K562 (cell line): ENCODE measurements at regions not wholly inside any gene's neighbourhood (a gene's known extent, or its start where the extent isn't known, plus 50 kb on each side); places are given as distances from the start of the nearest gene placed in this dataset.

Experiments
- ATAC-seq: fragments of 200-7000 bp; cut with Tn5 transposase; 3 replicates; pipeline ENCODE4 v1.9.1; 2020; ENCODE audit warnings: moderate library complexity
- BruUV-seq: library from RNA; stranded (reverse); fragments of 400-500 nt; replicated peaks from 2 replicates; lab custom pipeline; 2021; lab: Mats Ljungman, UMichigan
- CTCF ChIA-PET: fragments of 300-600 bp; formaldehyde crosslinking; extraction: SDS; loops from one replicate; lab custom pipeline; 2021; ENCODE audit warnings: low intra/inter-chr PET ratio; lab: Yijun Ruan, JAX
- POLR2A ChIA-PET: fragments of 300-600, 350-650 bp; sonication (Branson Sonifier 250); formaldehyde crosslinking; extraction: SDS; loops from one replicate; lab custom pipeline; 2021; ENCODE audit warnings: antibody characterized with exemption, inconsistent platforms; lab: Yijun Ruan, JAX
- DNase-seq, 4 experiments: peaks; one replicate each; pipeline versions ENCODE4 v3.0.0 to v3.0.0-alpha.2; 2011 to 2018; ENCODE audit warnings: low spot score in 3 of 4, mixed read lengths in 3 of 4; ENCODE audit errors: extremely low read depth in 1 of 4
- FAIRE-seq: peaks from 2 replicates; lab custom pipeline; 2011; peaks lifted over from hg19 to GRCh38; lab: Jason Lieb, UNC
- H2AFZ ChIP-seq: 2 replicates; pipeline ENCODE4 v1.6.0; 2011; ENCODE audit warnings: low read depth, low read length, control low read depth, inconsistent platforms
- H3K27ac ChIP-seq: fragments of 200-600 bp; 3 replicates; pipeline ENCODE4 v1.8.0; 2011; ENCODE audit warnings: low read depth, mild to moderate bottlenecking, control low read depth, inconsistent platforms, low read length, moderate library complexity, mixed read lengths; ENCODE audit errors: extremely low read depth
- H3K27me3 ChIP-seq, 2 experiments: fragments of 300-600 bp in 1 of 2; 2 replicates in 1 of 2; 3 replicates in 1 of 2; pipeline versions ENCODE4 v1.6.0 to v1.8.0; 2011; ENCODE audit warnings: inconsistent platforms in 2 of 2, low read length in 2 of 2, mild to moderate bottlenecking in 1 of 2, mixed read lengths in 1 of 2, moderate library complexity in 1 of 2; ENCODE audit not compliant: control insufficient read depth in 2 of 2, insufficient read depth in 2 of 2
- H3K36me3 ChIP-seq: fragments of 300-600 bp; 3 replicates; pipeline ENCODE4 v1.8.0; 2011; ENCODE audit warnings: mild to moderate bottlenecking, low read length, inconsistent platforms; ENCODE audit not compliant: control insufficient read depth, insufficient read depth
- H3K4me1 ChIP-seq, 2 experiments: fragments of 200-600 bp in 1 of 2; replicated peaks in 1 of 2; 2 replicates in 1 of 2; 3 replicates in 1 of 2; pipeline versions ENCODE4 v1.5.1 to v1.8.0; 2011; ENCODE audit warnings: inconsistent platforms in 2 of 2, low read length in 2 of 2, mild to moderate bottlenecking in 1 of 2, mixed read lengths in 1 of 2, moderate library complexity in 1 of 2; ENCODE audit not compliant: control insufficient read depth in 2 of 2, insufficient read depth in 2 of 2
- H3K4me2 ChIP-seq: 2 replicates; pipeline ENCODE4 v1.6.1; 2011; ENCODE audit warnings: low read length, control low read depth, inconsistent platforms, mixed read lengths; ENCODE audit not compliant: insufficient read depth
- H3K4me3 ChIP-seq: fragments of 200-600 bp; sonication (generic), shearing (Covaris generic); 2 replicates; pipeline ENCODE4 v1.5.1; 2016; ENCODE audit warnings: control low read depth, inconsistent platforms
- H3K79me2 ChIP-seq: fragments of 200-600 bp; 3 replicates; pipeline ENCODE4 v1.8.0; 2011; ENCODE audit warnings: low read length, inconsistent platforms; ENCODE audit not compliant: control insufficient read depth, insufficient read depth
- H3K9ac ChIP-seq, 2 experiments: 2 replicates each; pipeline versions ENCODE4 v1.6.0 to v1.6.1; 2011; ENCODE audit warnings: low read depth in 2 of 2, low read length in 2 of 2, control low read depth in 1 of 2, inconsistent platforms in 1 of 2, mild to moderate bottlenecking in 1 of 2, mixed read lengths in 1 of 2; ENCODE audit not compliant: insufficient read depth in 1 of 2
- H3K9me1 ChIP-seq: one replicate; pipeline ENCODE4 v1.6.0; 2011; ENCODE audit warnings: inconsistent platforms, mild to moderate bottlenecking, low read length, moderate library complexity; ENCODE audit not compliant: control insufficient read depth, insufficient read depth
- H3K9me3 ChIP-seq: replicated peaks from 2 replicates; pipeline ENCODE4 v1.5.1; 2011; ENCODE audit warnings: low read depth, low read length, inconsistent platforms; ENCODE audit not compliant: control insufficient read depth, insufficient read depth
- H4K20me1 ChIP-seq: replicated peaks from 2 replicates; pipeline ENCODE4 v1.6.1; 2011; ENCODE audit warnings: low read length, inconsistent platforms, mixed read lengths; ENCODE audit not compliant: control insufficient read depth, insufficient read depth
- BRD4 ChIP-seq: fragments of 200-600 bp; sonication (generic); IDR thresholded peaks from 2 replicates; pipeline ENCODE4 v1.6.1; 2017; ENCODE audit warnings: inconsistent platforms
- CREB3 ChIP-seq: fragments of 450-650 bp; conservative IDR thresholded peaks from 2 replicates; pipeline ENCODE4 v1.6.1; 2016; ENCODE audit warnings: missing genetic modification characterization, low read depth, mild to moderate bottlenecking, missing compliant biosample characterization, moderate library complexity
- HMG20B ChIP-seq: fragments of 250-450 bp; sonication (Bioruptor Pico); IDR thresholded peaks from 2 replicates; pipeline ENCODE4 v1.5.0; 2021; ENCODE audit warnings: mild to moderate bottlenecking
- MAFF ChIP-seq: IDR thresholded peaks from 2 replicates; pipeline ENCODE4 v1.6.1; 2012; ENCODE audit warnings: low read length, improper control_type of control experiment
- MECOM ChIP-seq: fragments of 250-450 bp; sonication (Bioruptor Pico); IDR thresholded peaks from 2 replicates; pipeline ENCODE4 v1.8.0; 2022; ENCODE audit warnings: inconsistent platforms
- MEF2A ChIP-seq: IDR thresholded peaks from 2 replicates; pipeline ENCODE4 v1.6.1; 2011; ENCODE audit warnings: low read depth, mild to moderate bottlenecking, low read length, moderate library complexity; ENCODE audit not compliant: control insufficient read depth
- NKRF ChIP-seq: fragments of 450-650 bp; IDR thresholded peaks from 2 replicates; pipeline ENCODE4 v1.6.1; 2016; ENCODE audit warnings: borderline replicate concordance
- OTX1 ChIP-seq: fragments of 450-650 bp; formaldehyde crosslinking; IDR thresholded peaks from 2 replicates; pipeline ENCODE4 v1.4.0; 2022; ENCODE audit warnings: mild to moderate bottlenecking
- POLR3G ChIP-seq: IDR thresholded peaks from 2 replicates; pipeline ENCODE4 v1.6.1; 2011; ENCODE audit not compliant: insufficient read length, insufficient replicate concordance; ENCODE audit errors: extremely low read depth
- RHOXF2B ChIP-seq: fragments of 250-450 bp; sonication (Bioruptor Pico); conservative IDR thresholded peaks from 2 replicates; pipeline ENCODE4 v1.5.1; 2021
- SNAPC5 ChIP-seq: fragments of 250-450 bp; sonication (Bioruptor Pico); IDR thresholded peaks from 2 replicates; pipeline ENCODE4 v1.8.0; 2021; ENCODE audit warnings: moderate library complexity, mild to moderate bottlenecking, inconsistent platforms
- U2AF1 ChIP-seq: fragments of 200-400 bp; formaldehyde crosslinking; optimal IDR thresholded peaks from 2 replicates; pipeline ENCODE3; 2017; ENCODE audit warnings: mild to moderate bottlenecking, low read depth, low read length, moderate library complexity
- YBX1 ChIP-seq: fragments of 450-650 bp; IDR thresholded peaks from 2 replicates; pipeline ENCODE4 v1.7.1; 2016; ENCODE audit warnings: mild to moderate bottlenecking
- ZC3H11A ChIP-seq: IDR thresholded peaks from 2 replicates; pipeline ENCODE4 v1.6.1; 2012; ENCODE audit warnings: low read depth, low read length, improper control_type of control experiment
- ZC3H8 ChIP-seq: fragments of 450-650 bp; IDR thresholded peaks from 2 replicates; pipeline ENCODE4 v1.6.1; 2017
- ZNF134 ChIP-seq: fragments of 250-450 bp; sonication (Bioruptor Pico); conservative IDR thresholded peaks from 2 replicates; pipeline ENCODE4 v1.4.0; 2020
- ZSCAN32 ChIP-seq: fragments of 450-650 bp; formaldehyde crosslinking; IDR thresholded peaks from 2 replicates; pipeline ENCODE4 v1.4.0; 2020; ENCODE audit warnings: mild to moderate bottlenecking, moderate library complexity
- WGBS: fragments of 100-300 bp; shearing (Covaris generic); methylation state at CpG from one replicate; pipeline ENCODE4 v1.1.6; 2016; ENCODE audit warnings: low coverage, mixed read lengths; ENCODE audit not compliant: insufficient coverage; ENCODE audit errors: missing lambda C conversion rate; 5-methylcytosine and 5-hydroxymethylcytosine counted together
- in situ Hi-C: fragments of 300-500 bp; cut with MboI; formaldehyde crosslinking; loops from 4 replicates; pipeline ENCODE4 v1.15.0; 2018; ENCODE audit warnings: inconsistent platforms, mixed read lengths
- intact Hi-C: fragments of 100-400 bp; cut with micrococcal nuclease; formaldehyde crosslinking; loops from 2 replicates; pipeline ENCODE4 v1.14.2; 2022

GRCh38 chr11:82288471-82288870, 445.2 kb downstream of the FAM181B start:
- ATAC-seq (no peak), FAIRE-seq (no peak), DNase-seq (no peak)
- ChIA-PET POLR2A (no interaction called here), CTCF (no interaction called here)
- Histone ChIP-seq H3K27ac (no peak overlapping the region), H3K9me3 (no peaks in the 10 kb centered on the region; the same call in 1 of the 2 replicates), H2AFZ (no peak overlapping the region), H3K4me3 (no peak overlapping the region), H3K27me3 (no peaks in the 10 kb centered on the region), H3K79me2 (no peaks in the 10 kb centered on the region), H3K4me2 (no peak overlapping the region), H3K9ac (no peak overlapping the region), H3K4me1 (no peaks in the 10 kb centered on the region), H3K9me1 (no peaks in the 10 kb centered on the region), H3K36me3 (no peaks in the 10 kb centered on the region), H4K20me1 (no peaks in the 10 kb centered on the region)
- intact Hi-C loops (no loop called here), in situ Hi-C loops (no loop called here)
- BruUV-seq = no TSS peak
- TF ChIP-seq MAFF = no peak
- no peak for TF ChIP-seq MECOM (CRISPR knock-in tag)
- TF ChIP-seq HMG20B (CRISPR knock-in tag) = no peak
- no peak for TF ChIP-seq OTX1 (CRISPR knock-in tag)
- TF ChIP-seq MEF2A = no peak
- TF ChIP-seq YBX1 = no peak
- WGBS = 0% methylated on average over 2 of the region's 2 CpGs

GRCh38 chr11:82270870-82271269, 462.8 kb downstream of the FAM181B start:
- H4K20me1 ChIP-seq = no peaks in the 10 kb centered on the region
- 0% methylated on average over 1 of the region's 1 CpG for WGBS
- H3K9me1 ChIP-seq = no peaks in the 10 kb centered on the region
- H3K4me3 ChIP-seq = no peak overlapping the region
- no peak for FAIRE-seq
- ChIA-PET POLR2A (no interaction called here), CTCF (no interaction called here)
- in situ Hi-C loops (no loop called here), intact Hi-C loops (no loop called here)
- no peak overlapping the region for H2AFZ ChIP-seq
- no peaks in the 10 kb centered on the region for H3K36me3 ChIP-seq
- no peaks in the 10 kb centered on the region for H3K9me3 ChIP-seq
- H3K27me3 ChIP-seq = no peaks in the 10 kb centered on the region
- no peak overlapping the region for H3K4me2 ChIP-seq
- ATAC-seq = no peak
- H3K27ac ChIP-seq = no peak overlapping the region
- no TSS peak for BruUV-seq
- H3K79me2 ChIP-seq = no peaks in the 10 kb centered on the region
- no peak overlapping the region for H3K9ac ChIP-seq
- no peaks in the 10 kb centered on the region for H3K4me1 ChIP-seq
- no peak for DNase-seq
- TF ChIP-seq RHOXF2B (no peak), CREB3 (tag) (no peak), ZC3H11A (no peak), U2AF1 (no peak), BRD4 (no peak), ZC3H8 (no peak), SNAPC5 (CRISPR knock-in tag) (no peak), ZSCAN32 (CRISPR knock-in tag) (no peak), NKRF (no peak), MEF2A (no peak), POLR3G (no peak), ZNF134 (CRISPR knock-in tag) (no peak)
